PC-3 (cell line): ENCODE measurements at regions not wholly inside any gene's neighbourhood (a gene's known extent, or its start where the extent isn't known, plus 50 kb on each side); places are given as distances from the start of the nearest gene placed in this dataset.

Experiments
- EZH2 ChIP-seq: fragments of 300-600 bp; sonication (generic); IDR thresholded peaks from one replicate; pipeline ENCODE4 v1.6.1; 2017; ENCODE audit warnings: antibody characterized with exemption, mild to moderate bottlenecking, low read length; ENCODE audit not compliant: unreplicated experiment
- EZH2phosphoT487 ChIP-seq: fragments of 300-600 bp; sonication (generic); IDR thresholded peaks from 2 replicates; pipeline ENCODE4 v1.6.1; 2018; ENCODE audit warnings: mild to moderate bottlenecking, antibody characterized with exemption, low read length, borderline replicate concordance
- TF ChIP-seq, protein P1 (sequence below): fragments of 300-600 bp; sonication (generic); conservative IDR thresholded peaks from 2 replicates; pipeline ENCODE4 v1.5.1; 2017; ENCODE audit warnings: antibody characterized with exemption, low read depth, mild to moderate bottlenecking, low read length

DNA sequence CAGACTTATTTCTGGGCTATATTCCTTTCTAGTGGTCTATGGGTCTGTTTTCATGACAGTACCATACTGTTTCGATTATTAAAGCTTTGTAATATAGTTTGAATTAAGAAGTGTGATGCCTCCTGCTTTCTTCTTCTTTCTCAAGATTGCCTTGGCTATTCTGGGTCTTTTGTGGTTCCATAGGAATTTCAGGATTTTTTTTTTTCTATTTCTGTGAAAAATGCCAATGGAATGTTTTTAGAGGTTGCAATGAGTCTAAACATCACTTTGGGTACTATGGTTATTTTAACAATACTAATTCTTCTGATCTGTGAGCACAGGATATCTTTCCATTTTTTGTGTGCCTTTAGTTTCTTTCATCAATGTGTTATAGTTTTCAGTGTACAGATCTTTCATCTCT lies 204.3 kb upstream of the HCCS start:
- TF ChIP-seq, protein P1, sequence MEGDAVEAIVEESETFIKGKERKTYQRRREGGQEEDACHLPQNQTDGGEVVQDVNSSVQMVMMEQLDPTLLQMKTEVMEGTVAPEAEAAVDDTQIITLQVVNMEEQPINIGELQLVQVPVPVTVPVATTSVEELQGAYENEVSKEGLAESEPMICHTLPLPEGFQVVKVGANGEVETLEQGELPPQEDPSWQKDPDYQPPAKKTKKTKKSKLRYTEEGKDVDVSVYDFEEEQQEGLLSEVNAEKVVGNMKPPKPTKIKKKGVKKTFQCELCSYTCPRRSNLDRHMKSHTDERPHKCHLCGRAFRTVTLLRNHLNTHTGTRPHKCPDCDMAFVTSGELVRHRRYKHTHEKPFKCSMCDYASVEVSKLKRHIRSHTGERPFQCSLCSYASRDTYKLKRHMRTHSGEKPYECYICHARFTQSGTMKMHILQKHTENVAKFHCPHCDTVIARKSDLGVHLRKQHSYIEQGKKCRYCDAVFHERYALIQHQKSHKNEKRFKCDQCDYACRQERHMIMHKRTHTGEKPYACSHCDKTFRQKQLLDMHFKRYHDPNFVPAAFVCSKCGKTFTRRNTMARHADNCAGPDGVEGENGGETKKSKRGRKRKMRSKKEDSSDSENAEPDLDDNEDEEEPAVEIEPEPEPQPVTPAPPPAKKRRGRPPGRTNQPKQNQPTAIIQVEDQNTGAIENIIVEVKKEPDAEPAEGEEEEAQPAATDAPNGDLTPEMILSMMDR = no peak
- no peak for TF ChIP-seq EZH2
- TF ChIP-seq EZH2phosphoT487 = no peak
